Stimulated activated CD4-positive, alpha-beta T cell treated with anti-CD3 and anti-CD28 coated beads, Interleukin-1b, Interleukin-23, amount 100 ng/mL, for 24 hours (primary cell): ENCODE measurements at regions not wholly inside any gene's neighbourhood (a gene's known extent, or its start where the extent isn't known, plus 50 kb on each side); places are given as distances from the start of the nearest gene placed in this dataset.

Experiments
- DNase-seq, 4 experiments: peaks; one replicate each; pipeline ENCODE4 v3.0.0-alpha.2; 2020; ENCODE audit warnings: low read depth in 4 of 4, low spot score in 1 of 4

DNA sequence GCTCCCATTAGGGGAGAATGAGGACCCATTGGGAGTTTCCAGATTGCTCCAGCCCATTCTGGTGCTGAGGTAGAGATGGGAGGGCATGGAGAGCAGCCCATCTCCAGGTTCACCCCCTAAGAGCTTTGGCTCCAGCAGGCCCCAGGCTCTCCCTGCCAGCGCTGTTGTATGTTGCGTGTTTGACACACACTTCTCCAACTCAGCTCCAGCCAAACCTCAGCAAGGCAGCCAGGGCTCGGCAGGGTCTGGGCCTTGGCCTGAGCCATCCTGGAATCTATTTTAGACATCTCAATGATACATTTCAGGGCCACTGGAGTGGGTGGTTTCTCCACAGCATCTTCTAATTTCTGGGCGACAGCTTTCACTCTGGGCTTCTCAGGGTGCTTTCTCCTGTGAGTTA, 117.0 kb downstream of the NAV1 start:
- no peak for DNase-seq

DNA sequence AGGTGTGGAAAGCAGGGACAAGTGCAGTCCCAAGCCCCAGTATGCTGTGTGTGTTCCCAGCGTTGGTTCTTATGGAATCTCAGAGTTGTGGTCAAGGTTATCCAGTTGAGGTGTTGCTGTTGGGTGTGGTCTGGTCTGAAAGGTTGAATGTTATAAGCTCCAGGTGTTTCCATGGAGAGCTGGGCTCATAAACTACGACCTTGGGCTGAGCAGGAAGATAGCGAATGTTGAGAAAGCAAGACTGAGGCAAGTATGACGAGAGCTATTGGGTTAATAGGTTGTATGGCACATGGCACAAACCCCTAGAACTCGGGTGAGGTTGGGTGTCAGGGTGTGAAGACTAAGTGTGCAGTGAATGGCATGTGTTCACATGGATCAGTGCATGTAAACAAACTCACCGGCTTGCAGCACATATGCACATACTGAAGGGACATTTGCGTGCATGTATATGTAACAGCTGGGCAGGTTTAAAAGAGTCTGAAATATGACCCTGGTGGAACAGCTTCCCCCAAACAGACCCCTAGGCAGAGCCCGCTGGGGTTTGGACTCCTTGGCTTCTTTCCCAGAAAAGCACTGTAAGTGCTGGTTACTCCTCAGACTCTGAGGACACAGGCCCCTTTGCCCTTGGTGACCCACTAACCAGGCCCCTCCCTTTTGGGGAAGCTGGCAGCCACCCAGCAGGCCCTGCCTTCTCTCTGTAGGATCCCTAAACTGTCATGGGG, 117.5 kb downstream of the NAV1 start:
- no peak for DNase-seq

DNA sequence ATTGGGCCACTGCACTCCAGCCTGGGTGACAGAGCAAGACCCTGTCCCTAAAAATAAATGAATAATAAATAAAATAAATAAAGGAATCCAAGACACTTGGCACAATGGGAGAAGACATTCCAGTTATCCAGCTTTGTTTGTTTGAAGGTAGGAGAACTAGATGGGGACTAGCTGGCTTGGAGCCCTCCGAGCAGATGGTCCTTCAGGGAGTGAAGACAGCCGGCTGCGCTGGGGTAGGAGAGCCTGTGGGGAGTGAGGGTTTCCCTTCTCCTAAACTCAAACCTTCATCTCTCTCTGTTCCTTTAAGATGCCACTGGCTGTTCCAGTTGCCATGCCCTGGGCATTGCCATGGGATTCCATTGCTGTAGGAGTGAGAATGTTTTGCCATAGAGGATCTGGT, 120.6 kb downstream of the NAV1 start:
- no peak for DNase-seq

DNA sequence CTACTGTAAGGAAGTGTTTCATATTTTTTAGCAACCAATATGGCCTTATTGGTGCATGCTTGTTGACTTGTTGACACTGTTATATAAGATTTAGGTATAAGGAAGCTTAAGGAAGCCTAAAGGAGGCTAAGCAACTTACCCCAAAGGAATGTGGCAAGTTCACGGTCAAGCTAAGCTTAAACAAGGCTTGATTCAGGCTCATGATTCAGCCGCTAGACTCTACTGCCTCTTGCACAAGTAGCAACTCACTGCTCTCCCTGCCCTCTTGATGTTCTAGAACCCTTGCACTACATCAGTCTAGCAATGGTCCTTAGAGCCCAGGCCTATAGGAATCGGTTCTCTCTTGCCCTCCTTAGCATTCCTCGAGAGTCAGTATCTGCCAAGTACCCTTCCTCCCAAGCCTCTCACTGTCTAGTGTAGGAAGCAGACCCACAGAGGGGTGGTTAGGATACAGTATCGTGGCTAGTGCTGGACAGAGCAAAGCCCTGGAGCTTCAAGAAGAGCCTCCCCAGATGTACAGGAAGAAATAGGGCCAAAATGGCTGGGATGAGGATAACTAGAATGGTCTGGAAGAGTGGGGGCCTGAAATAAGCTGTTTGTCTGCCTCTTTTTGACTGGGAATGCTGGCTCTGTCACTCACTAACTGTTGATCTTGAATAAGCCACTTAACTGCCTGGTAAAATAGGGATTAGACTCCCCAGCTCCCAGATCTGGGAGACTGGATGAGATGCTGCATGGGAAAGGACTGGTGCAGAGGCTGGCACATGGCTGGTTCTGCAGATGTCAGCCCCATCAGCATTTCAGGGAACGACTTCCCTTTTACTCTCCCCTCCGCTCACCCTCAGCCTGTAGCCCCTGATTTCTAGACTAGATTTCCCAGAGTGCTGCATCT, 122.2 kb downstream of the NAV1 start:
- DNase-seq, result no peak

DNA sequence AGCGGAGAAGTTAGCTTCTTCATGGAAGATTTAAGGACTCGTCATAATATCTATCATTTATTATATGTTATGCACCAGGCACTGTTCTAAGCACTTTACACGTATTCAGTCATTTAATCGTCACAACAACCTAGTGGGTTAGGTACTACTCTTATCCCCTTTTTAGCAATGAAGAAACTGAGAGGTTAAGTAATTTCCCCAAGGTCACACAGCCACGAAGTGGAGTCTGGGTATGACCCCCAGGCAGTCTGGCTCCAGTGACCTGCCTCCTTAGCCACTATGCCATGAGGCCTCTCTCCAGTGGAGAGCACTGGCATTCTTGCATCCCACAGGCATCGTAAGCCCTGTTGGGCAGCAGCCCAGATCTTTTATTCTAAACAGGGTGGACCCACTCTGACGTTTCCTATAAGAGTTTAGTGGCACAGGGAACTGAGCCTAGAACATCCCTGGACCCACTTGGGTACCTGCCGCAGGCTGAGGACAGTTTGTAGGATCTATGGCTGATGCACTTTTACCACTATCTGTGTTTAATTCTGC, 123.0 kb downstream of the NAV1 start:
- no peak for DNase-seq

DNA sequence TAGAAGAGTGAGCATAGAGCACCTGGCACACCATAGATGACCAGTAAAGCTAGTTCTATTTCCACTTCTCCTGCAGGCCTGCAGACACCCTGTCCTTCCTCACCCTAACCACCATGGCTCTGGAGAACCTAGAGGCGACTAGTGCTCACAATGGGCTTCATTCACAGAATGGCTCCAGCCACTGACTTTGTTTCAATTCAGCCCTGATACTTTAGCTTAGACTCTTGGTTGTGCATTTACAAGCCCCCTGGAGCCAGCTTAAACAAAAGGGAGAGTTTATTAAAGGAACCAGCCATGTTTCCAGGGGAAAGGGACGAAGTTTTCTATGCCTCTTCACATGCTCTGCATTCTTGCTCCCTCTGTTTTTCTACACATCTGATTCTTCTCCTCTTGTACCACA, 123.7 kb downstream of the NAV1 start:
- DNase-seq, result no peak

DNA sequence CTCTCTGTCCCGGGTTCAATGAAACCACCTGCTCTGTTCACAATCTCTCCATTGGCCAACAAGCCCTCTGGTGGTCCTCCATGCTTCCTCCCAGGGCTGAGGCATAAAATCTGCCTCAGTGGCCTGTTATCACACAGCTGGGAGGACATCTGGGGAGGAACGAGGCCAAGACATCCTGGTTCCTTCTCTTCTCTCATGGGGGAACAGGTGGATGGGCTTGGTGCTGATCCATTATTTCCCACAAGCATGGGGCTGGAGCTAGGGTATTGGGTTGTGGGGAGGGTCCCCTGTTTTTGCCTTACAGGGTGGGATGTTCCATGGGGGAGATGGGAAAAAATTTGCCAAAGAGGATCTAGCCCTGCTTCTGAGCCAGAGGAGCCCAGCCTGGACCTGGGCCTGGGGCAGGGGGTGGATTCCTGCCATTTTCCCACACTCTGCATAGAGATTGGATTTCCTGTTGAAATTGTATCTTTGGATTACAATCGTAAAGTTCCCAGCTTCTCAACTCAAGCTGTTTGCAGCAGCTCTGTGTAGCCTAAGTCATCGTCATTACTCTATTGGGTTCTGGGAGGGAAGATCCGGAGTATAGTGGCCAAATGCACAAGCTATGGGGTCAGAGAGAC, 124.7 kb downstream of the NAV1 start:
- no peak for DNase-seq

DNA sequence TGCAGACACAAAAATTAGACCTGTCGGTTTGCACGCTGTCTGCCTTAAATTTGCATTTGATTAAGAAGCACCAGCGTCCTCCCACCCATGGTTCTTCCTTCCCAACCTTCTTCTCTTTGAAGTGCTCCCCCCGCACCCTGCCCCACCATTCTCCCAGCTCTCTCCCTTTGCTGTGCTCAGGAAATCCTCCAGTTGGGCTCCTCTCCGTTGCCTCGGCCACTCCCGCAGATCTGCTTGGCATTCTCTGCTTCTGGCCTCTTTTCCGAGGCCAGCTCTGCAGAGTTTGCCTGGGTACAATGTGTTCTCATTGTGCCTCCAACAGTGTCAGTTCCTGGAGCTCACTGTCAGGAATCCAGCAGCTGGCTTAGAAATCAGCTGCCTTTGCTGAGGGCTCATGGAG, 126.1 kb downstream of the NAV1 start:
- DNase-seq, result no peak

DNA sequence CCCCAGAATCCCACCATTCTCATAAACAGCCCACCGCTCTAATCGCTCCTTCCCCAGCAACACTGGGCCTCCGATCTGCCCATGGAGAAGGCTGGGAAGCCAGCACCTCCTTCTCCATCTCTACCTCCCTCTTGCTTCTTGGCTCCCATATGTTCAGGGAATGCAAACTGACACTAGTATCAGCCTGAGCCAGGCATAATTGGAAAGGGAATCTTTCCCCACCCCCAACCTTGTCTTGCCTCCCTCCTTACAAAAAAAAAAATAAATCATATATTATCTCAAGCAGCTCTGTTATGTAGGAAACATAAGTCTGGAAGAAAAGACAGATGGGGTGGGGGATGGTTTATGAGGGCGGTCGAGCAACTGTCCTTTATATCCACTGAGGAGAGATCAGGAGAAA, 127.2 kb downstream of the NAV1 start:
- DNase-seq, result no peak

DNA sequence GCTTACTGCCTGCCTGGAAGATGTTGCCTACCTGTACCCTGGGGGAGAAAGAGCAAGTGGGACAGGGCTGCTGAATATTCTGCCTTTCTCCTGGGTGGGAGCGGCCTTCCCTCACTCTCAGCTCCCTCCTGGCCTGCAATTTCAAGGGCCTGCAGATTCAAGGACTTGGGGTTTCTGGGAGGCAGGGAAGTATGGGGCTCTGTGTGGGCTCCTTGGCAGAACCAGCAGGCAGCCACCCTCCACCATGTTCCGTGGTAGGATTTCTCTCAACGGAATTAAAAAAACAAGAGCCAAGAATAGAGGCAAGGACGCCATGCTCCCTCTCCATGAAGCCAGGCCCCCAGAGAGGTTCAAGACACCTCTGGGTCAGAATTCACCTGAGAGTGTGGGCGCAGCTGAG, 127.7 kb downstream of the NAV1 start:
- DNase-seq, result no peak

DNA sequence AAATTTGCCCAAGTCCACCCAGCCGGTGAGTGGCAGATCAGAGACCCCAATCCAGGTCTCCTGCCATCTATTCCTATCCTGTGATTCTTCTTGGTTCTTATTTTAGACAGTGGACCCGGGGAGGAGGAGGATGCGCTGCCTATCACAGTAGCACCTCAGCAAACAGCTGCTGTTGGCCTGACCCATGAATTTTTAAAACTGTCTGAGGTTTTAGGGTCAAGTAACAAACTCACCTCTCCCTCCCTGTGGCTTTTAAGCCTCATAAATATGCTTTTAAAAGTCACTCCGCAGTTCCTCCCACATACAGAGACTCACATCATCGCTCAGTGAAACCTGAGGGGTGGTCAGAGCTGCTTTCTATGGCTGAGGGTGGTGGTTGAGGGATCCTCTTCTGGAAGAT, 128.6 kb downstream of the NAV1 start:
- no peak for DNase-seq

DNA sequence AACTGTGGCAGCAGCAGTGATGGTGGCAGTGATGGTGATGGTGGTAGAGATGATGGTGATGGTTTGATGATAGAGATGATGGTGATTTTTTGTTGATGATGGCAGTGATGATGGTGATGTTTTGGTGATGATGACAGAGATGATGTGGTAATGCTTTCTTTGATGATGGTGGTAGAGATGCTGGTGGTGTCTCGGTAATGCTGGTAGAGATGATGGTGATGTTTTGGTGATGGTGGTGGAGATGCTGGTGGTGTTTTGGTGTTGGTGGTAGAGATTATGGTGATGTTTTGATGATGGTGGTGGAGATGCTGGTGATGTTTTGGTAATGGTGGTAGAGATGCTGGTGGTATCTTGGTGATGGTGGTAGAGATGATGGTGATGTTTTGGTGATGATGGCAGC, 131.6 kb downstream of the NAV1 start:
- DNase-seq, result no peak

DNA sequence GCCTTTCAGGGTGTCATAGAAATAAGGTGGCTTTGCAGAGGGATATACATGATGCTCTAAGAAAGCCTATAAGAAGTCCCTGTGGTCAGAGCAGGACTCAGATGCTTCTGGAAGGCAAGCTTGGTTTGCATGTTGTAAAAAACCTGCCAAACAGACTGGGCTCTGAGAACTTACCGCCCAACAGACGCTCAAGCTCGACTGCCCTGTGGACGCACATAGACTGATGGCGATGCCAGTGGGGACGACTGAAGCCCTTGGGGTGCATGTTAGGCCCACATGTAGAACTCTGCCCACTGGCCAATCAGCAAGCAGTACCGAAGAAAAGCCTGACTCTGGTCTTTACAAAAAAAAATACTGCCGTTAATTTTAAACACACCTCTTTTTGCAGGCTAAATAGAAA, 133.8 kb downstream of the NAV1 start:
- DNase-seq, result no peak

DNA sequence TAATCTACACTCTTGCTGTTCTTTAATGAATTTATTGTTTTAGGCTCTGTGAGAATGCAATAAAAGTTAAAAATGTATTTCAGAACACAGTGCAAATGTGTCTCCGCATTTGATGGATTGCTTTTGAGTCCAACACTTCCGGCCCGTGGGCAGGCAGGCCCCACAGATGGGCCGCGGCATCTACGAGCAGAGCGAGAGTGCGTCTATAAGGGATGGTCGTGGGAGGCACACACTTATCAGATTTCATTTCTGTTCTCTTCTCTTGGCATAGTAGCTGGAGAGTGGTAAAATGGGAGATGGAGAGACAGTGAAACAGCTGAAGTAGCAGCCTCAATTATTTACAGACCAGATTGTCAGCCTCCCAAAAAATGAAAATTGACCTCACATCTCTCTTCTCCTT, 134.2 kb downstream of the NAV1 start:
- DNase-seq, result no peak

DNA sequence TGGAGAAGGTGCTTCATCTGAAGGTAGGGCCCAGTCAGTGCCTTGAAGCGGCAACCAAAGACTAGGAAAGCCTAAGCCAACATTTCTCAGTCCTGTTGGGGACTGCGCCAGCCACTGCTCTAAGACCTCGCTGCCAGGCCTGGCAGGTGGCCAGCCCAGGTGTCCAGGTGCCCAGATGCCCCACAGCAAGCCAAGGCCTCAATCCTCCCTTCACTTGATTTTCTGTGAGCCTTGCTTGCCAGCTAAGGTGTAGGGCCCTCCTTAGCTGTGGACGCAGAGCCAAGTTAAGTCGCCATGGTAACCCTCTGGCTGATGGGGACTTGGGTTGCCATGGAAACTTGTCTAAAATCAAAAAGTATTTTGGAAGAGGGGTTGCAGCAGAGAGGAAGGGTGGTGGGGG, 135.0 kb downstream of the NAV1 start:
- no peak for DNase-seq

DNA sequence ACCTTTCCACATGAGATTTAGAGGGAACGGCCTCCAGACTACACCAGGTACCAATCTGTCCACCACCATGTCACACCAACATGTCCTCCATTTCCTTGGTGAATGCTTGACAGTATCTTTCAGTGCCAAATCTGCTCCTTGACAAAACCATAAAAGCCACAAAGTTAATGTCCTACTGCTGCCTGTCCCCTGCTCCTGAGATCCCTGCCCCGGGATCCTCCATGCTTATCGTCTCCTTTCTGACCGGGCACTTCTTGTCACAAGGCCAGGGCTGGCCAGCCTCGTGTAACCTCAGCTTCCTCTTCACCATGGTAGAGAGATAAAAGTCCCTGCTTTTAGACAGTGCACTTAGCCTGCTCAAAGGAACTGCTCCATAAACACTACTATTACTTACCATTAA, 136.2 kb downstream of the NAV1 start:
- DNase-seq, result no peak

DNA sequence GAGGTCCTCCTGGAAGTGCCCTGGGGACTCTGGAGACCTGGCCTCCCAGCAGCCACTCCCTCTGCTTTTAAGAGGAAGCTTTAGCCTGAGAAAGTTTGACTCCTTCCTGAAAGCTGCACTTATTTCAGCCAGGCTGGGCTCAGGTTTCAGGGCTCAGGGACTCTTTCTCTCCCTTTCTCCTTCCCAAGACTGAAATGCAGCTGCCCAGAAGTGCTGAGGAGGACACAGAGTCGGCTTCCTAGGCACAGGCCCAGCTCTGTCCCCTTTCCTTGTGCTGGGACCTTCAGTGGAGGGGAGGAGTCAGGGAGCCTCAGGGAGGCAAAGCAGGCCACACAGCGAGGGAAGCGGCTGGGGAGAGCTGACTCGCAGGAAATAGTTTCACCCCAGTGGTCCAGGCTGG, 137.3 kb downstream of the NAV1 start:
- DNase-seq, result no peak

DNA sequence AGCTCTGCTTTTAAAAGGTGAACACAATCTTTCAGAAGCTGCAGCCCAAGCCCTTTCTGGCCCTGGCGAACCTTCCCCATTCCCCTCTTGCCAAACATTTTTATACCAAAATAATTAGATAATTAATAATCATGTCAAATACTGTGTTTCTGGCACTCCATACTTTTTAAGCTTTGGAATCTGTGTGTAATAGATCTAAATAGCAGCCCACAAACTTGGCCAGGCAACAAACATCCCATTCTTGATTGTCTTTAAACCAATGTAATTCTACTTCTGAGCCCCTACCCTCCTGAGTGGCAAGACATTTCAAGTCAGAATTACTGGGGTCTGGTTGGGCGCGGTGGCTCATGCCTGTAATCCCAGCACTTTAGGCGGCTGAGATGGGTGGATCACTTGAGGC, 137.7 kb downstream of the NAV1 start:
- no peak for DNase-seq

DNA sequence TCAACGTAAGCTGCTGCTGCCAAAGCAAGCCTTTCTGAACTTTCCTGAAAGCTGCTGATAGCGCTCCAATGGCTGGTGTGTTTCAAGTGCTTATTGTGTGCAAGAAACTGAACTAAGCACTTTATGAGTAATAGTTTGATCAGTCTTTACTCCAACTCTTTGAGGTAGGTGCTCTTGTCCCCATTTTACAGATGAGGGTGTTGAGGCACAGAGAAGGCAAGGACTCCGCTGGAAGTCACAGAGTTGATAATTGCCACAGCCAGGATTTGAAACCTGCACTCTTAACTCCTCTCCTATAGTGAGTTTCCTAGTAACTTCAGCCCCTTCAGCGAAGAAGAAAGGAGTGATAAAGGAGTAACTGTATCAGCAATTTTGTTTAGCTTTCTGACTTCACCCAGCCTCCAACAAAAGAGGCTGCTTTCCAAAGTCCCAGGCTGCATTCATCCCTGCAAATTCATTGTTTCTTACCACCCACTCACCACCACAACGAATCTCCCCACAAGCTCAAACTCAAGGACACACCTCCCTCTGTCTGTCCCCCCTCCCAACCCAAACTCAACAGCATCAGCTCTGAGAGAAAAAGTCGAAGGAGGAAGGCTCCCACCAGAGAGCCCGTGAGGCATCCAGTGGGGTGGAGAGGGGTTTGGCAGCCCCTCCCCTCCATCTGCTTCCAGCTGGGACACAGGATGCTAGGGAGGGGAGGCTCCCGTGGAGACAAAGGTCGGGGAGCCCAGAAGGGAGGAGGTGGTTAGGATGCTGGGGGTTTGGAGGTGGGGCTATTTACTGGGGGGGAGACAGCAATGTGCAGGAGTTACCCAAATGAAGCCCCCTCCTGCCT, 139.6 kb downstream of the NAV1 start:
- DNase-seq, result no peak

DNA sequence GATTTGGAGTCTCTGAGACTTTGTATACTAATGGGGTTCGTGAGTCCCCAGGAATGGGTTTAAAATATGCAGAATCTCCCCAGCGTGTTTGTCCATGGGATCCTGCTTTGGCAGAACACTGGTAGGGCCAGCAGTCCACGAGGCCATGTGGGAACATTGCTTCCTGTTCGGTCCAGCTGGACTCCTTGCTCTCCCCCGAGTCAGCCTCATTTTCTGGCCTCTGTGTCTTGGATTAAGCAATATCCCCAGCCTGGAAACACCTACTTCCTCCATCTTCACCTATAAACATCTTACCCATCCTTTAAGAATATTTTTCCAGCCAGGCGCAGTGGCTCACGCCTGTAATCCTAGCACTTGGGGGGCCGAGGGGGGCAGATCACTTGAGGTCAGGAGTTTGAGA, 142.4 kb downstream of the NAV1 start:
- no peak for DNase-seq

DNA sequence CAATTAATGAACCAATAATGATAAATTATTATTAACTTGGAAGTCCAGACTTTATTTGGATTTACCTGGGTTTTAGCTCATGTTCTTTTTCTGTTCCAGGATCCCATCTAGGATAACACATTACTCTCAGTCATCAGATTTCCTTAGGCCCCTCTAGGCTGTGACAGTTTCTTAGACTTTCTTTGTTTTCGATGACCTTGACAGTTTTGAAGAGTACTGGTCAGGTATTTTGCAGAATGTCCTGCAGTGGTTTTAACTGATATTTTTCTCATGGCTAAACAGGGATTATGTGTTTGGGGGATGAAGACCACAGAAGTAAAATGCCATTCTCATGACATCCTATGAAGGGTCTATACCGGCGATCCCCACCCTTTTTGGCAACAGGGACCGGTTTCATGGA, 144.0 kb downstream of the NAV1 start:
- DNase-seq, result no peak
